NCI-H187 (cell line): ENCODE measurements at regions not wholly inside any gene's neighbourhood (a gene's known extent, or its start where the extent isn't known, plus 50 kb on each side); places are given as distances from the start of the nearest gene placed in this dataset.
"Not testable (repeated sequence)": the region's sequence is repeated elsewhere in the genome, so short reads cannot be mapped to it uniquely, and the experiment has no call there.

Source experiments
- DNase-seq, 2 experiments: peaks; one replicate each; lab custom pipeline; 2025; lab: John Stamatoyannopoulos, UW

DNA sequence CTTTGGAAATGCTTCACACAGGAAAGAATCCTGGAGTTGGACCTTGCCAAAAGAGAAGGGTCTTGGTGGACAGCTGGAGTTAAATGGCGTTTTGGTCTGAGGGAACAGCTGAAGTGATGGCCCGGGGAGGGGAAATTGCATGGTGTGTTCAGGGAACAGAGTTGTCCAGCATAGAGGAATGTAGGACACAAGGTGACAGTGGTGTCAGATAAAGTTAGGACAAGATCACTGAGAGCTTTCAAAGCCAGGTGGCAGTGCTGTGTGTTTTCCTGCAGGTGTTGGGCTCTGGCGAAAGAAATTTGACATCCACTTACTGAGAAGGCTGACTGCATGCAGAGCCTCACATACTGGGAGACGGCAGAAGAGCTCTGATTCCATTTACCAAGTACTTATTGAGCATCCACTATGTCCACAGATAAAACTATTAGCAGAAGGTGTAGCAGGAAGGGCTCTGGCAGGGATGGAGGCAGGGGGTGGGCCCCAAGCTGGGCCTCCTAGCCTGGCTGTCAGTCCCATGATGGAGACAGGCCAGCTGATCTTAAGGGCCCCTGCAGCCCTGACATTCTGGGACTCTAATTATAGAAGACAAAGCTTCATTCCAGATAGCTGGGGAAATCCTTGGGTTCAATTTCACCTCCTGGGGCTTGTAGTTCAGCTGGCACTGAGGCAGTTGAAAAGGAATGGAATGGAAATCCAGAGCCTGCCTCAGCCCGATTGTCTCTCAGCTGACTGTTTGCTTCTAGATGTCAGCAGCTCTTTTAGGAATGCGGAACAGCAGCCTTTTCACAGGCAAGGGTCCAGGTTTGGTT is 150.2 kb upstream of the MAMLD1 start:
- no peak for DNase-seq

DNA sequence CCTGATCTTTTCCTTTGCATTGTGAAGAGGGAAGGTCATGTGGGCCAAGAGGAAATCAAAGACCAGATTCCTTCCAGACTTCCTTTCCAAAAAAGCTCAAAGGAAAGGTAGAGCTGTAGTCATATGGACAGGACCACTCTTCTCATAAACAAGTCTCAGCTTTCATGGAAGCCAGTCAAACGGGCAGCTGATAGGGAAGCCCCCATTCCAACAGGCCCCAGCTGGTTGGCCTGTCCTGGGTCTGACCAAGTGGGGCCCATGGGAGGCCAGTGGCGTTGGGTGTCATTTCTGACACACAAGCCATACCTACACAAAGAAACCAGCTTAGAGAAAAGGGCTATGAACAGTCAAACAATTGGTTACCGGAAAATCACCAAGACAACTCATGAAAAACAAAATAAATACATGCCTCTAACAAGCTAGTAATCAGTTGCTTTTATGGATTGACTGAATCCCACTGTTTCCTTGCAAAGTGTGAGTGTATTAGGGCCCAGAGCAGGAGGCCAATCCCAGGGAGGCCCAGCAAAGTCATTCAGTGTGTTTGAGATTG is 149.6 kb upstream of the MAMLD1 start:
- DNase-seq: no peak

DNA sequence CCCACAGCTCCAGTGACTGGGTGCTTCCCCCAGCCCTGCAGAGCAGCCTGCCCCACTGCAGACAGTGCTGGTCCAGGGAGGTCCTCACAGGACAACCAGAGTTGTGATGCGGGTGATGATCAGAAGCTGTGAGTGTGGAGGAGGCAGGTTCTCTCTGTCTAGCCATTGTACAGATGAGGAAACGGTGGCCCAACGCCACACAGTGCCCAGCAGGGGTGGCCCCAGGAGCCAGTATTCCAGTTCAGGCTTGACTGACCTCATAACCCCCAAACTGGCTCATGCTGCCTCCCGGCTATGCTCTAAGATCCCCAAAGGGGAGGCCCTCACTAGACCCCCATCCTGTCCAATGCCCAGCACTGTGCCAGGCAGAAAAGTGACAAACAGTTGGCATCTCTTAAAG is 147.1 kb upstream of the MAMLD1 start:
- not testable (repeated sequence) for DNase-seq

DNA sequence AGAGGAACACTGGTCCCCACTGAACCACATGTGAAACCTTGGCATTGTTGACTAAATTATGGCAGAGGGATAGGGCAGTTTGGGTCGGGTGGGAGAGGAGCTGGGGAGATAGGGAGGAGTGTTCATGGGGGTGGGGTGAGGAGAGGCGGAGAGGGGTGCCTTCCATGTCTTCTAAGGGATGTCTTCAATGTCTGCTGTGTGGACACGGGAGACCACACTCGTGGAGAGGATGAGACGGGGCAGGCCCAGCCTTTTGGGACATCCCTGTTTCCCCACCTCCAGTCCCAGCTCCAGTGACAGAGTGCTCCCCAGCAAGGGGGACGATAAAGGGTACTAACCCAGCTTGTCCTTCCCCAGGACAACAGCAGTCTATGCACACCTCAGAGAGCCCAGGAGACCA is 146.4 kb upstream of the MAMLD1 start:
- DNase-seq: no peak

DNA sequence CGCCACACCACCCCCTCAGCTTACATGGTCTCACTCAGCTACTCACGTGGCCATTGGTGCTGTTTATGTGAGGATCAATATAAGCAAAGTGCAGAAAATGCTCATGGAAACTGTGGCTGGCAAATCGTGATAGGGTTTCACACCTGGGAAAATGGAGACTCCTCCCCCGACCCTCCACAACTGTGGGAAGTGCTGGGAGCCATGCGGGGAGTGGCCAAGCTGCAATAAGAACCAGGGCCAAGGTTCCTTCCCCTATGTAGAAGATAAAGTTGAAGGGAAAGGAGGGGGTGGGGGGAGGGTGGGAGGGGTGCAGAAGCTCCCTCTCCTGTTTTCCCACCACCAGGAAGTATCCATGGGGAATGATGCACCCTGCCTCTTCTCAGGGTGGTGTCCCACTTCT is 145.5 kb upstream of the MAMLD1 start:
- no peak for DNase-seq

DNA sequence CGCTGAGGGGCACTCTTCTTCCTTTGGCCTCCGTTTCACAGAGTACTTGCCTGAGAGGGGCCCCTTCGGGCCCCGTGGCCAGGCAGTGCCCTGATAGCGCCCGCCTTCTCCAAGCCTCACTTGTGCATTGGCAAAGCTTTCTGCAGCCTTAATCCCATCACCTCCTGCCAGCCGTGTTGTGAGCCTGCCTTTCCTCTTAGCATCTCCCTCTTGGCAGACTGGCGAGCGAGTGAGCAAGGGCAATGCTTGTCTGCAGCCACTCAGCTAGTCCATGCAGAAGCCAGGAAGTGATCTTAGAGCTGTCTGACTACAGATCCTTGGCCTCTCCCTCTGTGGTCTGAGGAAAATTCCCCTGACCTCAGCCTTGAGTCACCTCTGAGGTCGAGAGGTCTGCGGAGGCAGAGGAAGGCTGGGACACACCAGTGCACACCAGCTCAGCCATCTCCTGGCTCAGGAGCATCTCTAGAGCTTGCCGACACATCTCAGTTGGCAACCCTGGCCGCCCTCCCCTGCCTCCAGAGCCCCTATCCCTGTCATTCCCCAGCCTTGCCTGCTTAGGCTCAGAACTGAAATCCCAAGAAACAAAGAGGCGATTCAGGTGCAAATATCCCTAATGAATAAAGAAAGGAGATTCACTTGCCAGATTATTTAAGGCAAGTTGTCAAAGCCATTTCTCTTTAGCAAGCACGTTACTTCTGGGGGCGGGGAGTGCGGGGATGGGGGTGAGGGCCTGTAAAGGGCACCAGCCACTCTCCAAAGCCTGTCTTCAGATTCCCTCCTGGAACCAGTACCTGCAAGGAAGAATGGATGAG is 143.5 kb upstream of the MAMLD1 start:
- DNase-seq: no peak

DNA sequence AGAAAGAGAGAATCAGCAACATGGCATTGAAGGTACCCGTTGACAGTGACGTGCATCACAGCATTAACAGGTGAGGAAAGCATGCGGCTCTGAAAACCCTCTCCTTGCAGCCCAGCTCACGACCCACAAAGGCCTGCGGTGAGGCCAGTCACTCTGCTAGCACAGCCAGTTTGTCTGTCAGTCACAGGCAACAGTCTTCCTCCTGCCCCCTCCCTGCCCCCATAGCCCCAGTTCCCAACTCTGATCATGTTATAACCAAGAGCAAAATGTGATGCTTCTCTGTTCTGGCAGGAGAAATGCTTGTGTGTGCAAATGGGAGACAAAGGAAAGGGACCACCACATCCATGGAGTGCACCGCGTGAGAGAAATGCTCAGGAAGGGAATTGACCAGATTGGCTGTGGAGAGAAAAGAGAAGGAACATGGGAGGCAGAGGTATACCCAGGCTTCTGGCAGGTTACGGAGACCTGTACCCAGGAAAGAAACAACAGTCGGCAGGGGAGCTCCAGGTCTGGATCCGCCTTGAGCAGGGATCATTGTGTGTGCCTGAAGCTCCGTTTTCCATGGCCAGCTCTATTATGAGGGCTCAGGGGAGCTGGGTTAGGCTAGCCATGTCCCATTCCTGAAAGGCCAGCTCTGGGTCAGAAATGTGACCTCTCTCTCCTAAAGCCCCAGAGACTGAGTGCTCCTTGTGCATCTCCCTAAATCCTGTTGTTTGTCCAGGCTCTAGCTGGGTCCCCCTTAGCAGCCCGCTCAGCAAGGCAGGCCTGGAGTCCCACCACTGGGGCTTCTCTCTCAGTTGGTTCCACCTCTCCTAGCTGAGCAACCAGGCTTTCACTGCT is 139.7 kb upstream of the MAMLD1 start:
- DNase-seq: no peak

DNA sequence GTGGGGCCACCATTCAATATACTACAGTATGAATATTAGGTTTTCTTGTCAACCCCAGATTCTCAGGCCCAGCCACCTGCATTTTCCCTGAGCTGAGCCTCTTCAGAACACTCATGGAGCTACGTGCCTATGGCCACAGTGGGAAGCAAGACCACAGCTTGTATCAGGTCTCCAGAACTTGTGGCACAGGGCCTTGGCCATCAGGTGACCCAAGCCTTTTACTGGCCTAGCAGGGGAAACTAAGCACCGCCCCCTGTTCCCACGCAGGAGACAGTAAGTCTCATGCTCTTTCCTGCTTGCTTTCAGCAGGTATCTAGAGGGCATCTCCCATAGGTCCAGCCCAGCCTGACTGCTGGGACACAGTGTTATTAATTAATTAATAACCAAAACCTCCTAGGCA is 138.4 kb upstream of the MAMLD1 start:
- DNase-seq: no peak

DNA sequence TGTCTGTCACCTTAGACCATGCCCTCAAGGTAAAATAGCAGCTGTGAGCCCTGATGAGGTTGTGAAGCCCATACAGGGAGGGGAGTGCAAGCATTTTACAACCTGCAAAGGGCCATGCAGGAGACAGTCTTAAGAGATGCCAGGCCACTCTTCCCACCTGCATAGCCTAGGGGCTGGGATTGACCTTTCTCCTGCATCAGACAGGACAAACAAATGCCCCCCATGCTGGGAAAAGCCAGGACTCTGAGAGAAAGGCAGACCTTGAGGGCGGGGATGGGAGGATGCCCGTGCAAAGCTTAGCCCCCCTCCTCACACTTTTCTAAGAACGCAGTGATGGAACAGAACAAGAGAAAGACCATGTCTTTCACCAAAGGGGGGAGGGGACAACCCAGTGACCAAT is 137.9 kb upstream of the MAMLD1 start:
- no peak for DNase-seq

DNA sequence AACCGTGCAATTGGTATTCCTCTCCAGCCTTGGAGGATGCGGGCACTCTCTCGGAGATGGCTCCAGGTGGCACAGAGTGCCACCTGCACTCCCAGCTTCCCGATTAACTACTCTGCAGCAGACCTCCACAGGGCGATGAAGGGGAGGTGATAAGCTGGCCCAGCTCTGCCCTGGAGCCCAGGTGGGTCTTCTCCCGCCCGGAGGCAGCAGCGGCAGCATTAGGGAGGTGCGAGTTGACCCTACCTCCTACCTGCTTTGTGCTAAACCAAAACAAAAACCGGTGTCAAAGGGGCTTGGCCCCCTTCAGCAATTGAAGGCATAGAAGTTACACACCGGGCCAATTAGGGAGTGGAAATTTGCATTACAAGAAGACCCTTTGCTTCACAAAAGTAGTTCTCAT is 137.4 kb upstream of the MAMLD1 start:
- no peak for DNase-seq

DNA sequence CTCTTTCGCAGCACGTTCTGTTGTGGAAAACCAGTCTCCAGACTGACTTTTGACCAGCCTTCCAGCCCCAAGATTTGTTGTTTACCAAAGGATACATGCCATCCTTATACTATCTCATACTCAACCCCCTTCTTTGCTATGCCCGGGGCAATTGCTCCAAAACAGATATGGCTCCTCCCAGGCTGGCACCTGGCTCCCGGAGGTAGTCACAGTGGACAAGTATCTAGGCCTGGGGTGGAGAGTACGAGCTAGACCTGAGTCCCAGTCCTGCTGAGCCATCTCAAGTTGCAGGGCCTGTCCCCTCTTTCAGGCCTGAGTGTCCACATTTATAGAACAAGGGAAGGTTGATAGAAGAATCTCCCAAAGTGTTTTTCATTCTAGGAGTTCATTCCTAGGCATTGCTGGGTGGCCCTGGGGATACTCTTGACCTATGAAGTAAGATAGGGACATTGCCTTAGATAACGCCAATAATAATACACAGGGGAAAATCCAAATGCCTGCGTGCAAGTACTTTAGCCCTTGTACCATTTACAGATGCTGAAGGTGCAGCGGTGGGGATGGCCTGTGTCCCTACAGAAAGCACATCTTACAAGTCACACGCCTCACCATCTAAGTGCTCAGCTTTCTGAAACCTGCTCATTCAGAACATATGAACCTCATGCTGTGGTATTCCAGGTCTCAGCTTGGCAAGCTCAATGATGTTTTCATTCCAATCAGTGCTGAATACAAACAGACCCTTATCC is 136.7 kb upstream of the MAMLD1 start:
- DNase-seq: no peak

DNA sequence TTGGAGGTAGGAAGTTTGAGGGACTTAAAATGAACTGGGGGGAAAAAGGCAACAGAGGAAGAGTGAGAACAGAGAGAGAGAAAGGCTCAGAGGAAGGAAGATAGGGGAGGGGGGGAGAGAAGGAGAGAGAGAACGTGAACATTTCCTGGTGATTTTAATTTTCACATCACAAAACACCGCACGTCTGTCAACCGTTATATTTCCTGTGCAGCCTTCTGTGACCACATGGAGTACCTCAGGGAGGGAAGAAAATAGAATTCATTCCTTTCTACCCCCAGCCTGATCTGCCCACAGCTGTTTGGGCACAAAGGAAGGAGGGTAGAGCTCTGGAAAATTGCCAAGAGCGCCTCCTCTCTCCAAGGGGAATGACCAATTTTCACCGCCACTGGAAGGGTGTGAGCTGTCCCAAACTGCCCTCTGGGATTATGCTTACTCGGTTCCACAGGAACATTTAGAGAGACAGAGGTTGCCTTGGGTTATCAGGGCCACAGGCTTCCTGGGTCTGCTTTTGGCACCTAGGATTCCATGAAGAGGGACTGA is 135.7 kb upstream of the MAMLD1 start:
- no peak for DNase-seq

DNA sequence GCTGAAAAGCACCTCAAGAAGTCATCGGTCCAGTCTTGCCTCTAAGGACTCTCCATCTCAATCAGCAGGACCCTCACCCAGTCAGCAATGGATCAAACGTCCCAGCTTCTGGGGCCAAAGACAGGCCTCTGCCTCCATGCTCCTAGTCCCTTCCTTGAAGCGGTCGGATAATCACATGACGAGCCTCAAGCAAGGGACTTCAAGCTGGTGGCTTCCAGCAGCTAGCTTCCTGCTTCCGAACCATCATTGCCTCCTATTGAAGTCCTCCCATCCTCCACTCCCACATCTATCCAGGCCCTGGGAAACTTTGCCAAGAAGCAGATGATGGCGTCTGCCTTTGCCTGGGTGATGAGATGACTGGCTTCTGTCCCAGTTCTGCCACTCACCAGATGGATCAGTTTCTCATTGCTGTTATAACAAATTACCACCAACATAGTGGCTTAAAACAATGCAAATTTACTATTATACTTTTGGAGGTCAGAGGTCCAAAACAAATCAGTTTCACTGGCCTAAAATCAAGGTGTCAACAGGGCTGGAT is 135.2 kb upstream of the MAMLD1 start:
- no peak for DNase-seq

DNA sequence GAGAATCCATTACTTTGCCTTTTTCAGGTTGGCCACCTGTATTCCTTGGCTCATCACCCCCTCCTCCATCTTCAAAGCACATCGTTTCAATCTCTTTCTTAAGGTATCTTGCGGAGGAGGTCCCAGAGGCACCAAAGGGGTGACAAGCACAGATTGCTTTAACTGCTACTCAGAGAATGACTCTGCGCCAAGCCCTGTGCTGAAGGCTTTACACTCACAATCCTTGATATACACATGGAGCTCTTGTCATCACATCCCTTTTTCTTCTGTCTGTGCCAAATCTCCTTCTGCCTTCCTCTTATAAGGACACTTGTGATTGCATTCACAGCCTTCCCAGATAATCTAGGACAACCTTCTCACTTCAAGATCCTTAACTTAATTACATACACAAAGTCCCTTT is 134.7 kb upstream of the MAMLD1 start:
- no peak for DNase-seq

DNA sequence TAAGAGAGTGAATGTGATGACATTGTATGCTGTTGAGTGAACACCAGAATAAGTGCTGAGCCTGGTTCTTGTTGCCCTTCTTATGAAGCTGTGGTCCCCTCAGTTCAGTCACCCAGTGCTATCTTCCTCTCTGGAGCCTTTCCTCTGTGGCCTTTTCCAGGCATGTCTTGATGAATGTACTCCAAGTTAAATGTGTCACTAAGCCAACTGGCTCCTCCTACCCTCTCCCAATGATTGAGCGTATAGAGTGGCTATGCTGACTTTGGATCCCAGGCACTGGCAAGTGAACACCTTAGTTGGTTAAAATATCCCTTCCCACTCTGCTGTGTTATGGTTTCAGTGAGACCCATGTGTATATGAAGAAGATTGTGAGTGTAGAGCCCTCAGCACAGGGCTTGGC is 134.1 kb upstream of the MAMLD1 start:
- DNase-seq: no peak

DNA sequence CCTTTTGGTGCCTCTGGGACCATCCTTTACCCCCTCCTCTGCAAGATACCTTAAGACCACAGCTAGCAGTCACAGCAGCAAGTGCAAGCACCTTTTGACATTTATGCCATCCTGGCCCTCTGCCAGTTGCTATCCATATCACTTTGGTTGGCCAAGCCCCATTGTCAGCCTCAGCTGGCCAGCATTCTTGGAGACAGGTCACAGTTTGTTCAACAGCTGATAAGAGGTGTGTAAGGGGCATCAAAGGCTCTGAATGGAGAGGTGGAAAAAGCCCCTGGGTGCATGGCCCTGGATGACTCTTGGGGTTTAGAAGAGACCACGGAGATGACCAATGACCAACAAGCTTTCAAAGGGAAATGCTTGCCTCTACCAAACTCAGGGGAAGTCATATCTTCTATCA is 133.6 kb upstream of the MAMLD1 start:
- no peak for DNase-seq

DNA sequence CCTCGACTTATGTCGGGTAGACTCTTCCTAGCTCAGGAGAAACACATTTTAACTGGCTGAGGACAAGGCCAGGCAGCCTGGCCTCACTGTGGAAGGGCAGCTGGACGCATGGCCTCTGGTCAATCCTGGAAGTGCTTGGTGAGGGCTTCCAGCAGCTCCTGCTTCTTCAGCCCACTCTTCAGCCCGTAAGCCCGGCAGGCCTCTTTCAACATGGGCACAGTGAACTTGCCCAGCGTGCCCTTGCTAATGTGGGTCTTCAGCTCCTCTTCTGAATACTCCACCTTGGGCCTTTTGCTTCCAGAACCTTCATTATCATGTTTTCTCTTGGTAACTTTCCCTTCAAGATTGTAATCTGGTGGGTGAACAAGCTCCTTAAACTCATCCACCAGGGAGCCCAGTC is 132.2 kb upstream of the MAMLD1 start:
- DNase-seq: not testable (repeated sequence)

DNA sequence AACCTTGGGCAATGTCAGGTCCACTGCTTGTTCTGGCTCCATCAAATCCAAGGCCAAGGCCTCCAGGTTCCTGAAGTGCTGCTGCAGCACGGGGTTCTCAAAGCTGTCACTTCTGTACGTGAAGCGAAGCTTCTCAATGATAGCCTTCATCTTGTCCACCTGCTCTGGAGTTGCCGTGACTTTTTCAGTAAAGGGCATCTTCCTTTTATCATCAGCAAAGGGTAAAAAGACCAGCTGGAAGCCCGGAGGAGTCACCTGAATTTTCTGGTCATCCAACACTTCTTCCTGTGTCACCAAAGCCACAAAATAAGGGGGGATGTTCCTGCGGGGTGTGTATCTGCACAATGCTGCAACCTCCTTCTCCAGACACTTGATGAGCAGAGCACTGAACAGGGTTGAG is 131.7 kb upstream of the MAMLD1 start:
- not testable (repeated sequence) for DNase-seq

DNA sequence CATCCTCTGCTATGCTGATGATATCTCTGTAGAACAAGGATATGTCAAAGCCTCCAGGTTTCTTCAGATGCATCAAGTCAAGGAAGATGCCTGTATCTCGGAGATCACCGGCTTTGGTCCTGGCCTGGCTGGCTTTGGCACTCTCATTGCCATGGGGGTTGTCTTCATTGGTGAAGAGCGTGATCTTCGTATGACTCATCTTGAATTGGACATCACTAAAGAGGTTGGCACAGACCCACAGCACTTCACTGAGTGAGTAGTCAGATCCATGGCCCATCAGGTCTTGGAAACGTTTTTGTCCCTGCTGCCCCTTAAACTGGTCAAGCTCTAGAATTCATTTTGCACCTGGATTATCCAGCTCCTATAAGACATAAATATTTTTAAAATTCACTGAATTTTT is 130.9 kb upstream of the MAMLD1 start:
- not testable (repeated sequence) for DNase-seq

DNA sequence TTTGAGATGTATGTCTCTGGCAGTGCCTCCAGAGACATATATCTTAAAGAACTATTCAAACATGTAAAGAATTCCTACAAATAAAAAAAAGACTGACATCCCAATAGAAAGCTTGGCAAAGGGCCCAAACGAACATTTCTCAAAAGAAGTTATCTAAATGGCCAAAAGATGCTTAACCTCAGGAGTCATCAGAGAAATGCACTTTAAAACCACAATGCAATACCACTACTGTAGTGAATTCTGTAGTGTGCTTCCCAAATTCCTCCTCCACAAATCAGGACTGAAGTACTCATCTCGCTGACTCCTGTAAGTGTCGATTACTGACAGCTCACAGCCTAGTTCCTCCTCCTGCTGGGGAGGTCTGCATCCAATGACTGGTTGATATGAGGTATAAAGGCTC is 129.0 kb upstream of the MAMLD1 start:
- DNase-seq: no peak

DNA sequence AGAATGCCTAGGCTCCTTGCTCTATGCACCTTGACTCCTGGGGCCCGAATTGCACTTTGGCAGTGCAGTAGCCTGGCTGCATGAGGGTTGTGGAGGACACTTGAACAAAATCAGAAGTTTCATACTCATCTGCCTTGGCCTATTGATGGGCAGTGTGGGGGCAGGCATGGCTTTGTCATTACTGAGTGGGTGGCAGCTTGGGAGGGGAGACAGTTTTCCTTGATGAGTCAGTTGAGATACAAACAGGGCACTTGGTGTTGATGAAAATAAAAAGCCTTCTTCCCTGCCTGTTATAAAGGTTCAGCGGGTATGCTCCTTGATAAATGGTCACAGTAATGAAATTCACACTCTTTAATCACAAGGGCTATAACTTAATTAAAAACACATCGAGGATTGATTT is 126.8 kb upstream of the MAMLD1 start:
- no peak for DNase-seq
